ENCODE measurements at regions not wholly inside any gene's neighbourhood (a gene's known extent, or its start where the extent isn't known, plus 50 kb on each side); places are given as distances from the start of the nearest gene placed in this dataset.
A peak's percentile ranks its signal among the peaks of the same experiment; 100 is the strongest.
"Not testable (repeated sequence)": the region's sequence is repeated elsewhere in the genome, so short reads cannot be mapped to it uniquely, and the experiment has no call there.

DNA sequence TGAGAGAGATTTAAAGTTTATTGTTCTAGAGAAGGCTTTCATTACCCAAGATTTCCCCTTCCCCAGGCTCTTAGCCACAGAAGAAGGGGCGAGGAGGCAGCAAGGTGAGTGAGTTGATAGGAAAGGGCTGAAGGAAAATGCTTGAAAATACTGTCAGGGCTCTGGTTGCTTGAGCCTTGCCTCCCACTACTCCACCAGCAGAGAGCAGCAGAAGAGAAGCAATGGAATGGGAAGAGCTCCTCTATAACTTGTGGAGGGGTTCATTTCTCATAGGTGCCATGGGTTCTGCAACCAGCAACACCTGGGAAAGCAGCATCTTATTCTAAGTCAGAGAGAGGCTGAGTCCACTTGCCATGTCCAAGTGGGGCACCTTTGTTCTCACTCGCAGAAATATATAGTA lies 184.0 kb upstream of the CNTN6 start:
- TF ChIP-seq, protein P1, sequence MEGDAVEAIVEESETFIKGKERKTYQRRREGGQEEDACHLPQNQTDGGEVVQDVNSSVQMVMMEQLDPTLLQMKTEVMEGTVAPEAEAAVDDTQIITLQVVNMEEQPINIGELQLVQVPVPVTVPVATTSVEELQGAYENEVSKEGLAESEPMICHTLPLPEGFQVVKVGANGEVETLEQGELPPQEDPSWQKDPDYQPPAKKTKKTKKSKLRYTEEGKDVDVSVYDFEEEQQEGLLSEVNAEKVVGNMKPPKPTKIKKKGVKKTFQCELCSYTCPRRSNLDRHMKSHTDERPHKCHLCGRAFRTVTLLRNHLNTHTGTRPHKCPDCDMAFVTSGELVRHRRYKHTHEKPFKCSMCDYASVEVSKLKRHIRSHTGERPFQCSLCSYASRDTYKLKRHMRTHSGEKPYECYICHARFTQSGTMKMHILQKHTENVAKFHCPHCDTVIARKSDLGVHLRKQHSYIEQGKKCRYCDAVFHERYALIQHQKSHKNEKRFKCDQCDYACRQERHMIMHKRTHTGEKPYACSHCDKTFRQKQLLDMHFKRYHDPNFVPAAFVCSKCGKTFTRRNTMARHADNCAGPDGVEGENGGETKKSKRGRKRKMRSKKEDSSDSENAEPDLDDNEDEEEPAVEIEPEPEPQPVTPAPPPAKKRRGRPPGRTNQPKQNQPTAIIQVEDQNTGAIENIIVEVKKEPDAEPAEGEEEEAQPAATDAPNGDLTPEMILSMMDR (conservative IDR thresholded peaks at IDR 0.05): peak; percentile 85
- no peak overlapping the region for H3K9ac ChIP-seq (ENCODE audit: extremely low read depth, low read length, poor library complexity, severe bottlenecking)
- peak; percentile 75 for DNase-seq
- WGBS, 2 experiments (ENCODE audit: insufficient coverage in 1 of 2, insufficient read length in 1 of 2): 57 to 80% methylated on average over 1 of the region's 2 CpGs
- Mint-ChIP-seq H3K4me1 (peaks cover 10% of the 10 kb centered on the region), H3K4me3 (no peak overlapping the region), H3K27me3 (ENCODE audit: insufficient read depth) (no peaks in the 10 kb centered on the region), H3K36me3 (ENCODE audit: low read depth) (peaks cover 2% of the 10 kb centered on the region), H3K27ac (no peak overlapping the region), H3K9me3 (peaks cover 7% of the 10 kb centered on the region)
- peaks cover 45% of the 10 kb centered on the region for H3K9me3 ChIP-seq (ENCODE audit: control insufficient read depth, low read length)
- H3K4me3 ChIP-seq (ENCODE audit: low read length): no peak overlapping the region
- H3K4me1 ChIP-seq (ENCODE audit: control insufficient read depth, insufficient read depth, low read length): no peaks in the 10 kb centered on the region
- no peak overlapping the region for H3K27ac ChIP-seq (ENCODE audit: low read depth, low read length)
- H3K27me3 ChIP-seq (ENCODE audit: control insufficient read depth, insufficient read depth, low read length, poor library complexity, severe bottlenecking): no peaks in the 10 kb centered on the region
- H3K36me3 ChIP-seq (ENCODE audit: control insufficient read depth, insufficient read depth, low read length): no peaks in the 10 kb centered on the region

DNA sequence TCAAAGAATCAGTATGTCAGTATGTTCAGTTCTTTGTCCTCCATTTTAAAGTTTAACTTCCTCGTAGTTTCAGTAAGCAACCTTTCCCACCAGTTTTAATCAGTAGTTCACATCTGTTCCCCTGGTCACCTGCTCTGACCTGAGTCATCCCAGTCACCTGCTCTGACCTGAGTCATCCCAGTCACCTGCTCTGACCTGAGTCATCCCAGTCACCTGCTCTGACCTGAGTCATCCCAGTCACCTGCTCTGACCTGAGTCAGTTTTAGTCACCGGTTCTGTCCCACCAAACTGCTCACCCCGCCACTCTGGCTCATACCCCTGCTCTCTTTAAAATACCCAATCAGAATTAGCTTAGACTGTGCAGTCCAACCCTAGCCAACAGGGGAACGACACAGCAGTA lies 180.1 kb upstream of the CNTN6 start:
- not testable (repeated sequence) for H3K9ac ChIP-seq (ENCODE audit: extremely low read depth, low read length, poor library complexity, severe bottlenecking); H3K4me3 ChIP-seq (ENCODE audit: low read length); H3K4me3 Mint-ChIP-seq; H3K4me1 Mint-ChIP-seq; DNase-seq; H3K27ac ChIP-seq (ENCODE audit: low read depth, low read length); H3K36me3 ChIP-seq (ENCODE audit: control insufficient read depth, insufficient read depth, low read length); H3K36me3 Mint-ChIP-seq (ENCODE audit: low read depth); H3K27me3 Mint-ChIP-seq (ENCODE audit: insufficient read depth); H3K4me1 ChIP-seq (ENCODE audit: control insufficient read depth, insufficient read depth, low read length); H3K27me3 ChIP-seq (ENCODE audit: control insufficient read depth, insufficient read depth, low read length, poor library complexity, severe bottlenecking); H3K9me3 Mint-ChIP-seq
- WGBS, 2 experiments (ENCODE audit: insufficient coverage in 1 of 2, insufficient read length in 1 of 2): 69 to 90% methylated on average over 1 to 4 of the region's 4 CpGs
- H3K9me3 ChIP-seq (ENCODE audit: control insufficient read depth, low read length): peaks cover 58% of the 10 kb centered on the region
- peak overlapping the region; percentile 62 for H3K27ac Mint-ChIP-seq

DNA sequence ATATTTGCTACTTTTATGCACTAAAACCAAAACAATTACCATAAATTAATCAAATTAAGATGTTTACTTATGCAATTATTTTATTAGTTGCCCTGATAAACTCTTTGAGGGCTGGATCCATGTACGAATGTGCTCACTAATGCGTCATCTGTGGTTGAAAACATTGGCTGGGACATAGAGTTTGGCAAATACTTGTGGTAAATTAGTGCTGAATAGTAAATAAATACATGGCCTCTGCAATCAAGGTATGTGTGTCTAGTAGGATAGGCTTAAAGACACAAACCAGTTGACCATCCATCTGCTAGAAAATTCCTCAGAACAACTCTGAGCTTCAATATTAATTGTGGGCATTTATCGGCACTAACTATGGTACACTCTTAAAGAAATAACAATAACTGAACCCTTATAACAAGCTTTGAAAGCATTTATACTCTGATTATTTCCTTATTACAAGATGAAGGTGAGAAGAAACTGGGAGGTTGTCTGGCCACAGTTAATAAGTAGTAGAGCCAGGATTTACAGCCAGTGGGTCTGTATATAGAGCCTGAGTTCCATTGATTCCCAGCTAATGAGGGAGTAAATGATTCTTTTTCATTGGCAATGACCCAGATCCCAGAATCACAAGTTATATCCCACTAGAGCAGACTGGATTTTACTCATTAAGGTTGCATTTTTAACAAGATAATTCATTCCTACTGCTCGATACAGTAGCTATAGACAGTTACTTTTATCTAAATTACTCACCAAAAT lies 169.5 kb upstream of the CNTN6 start:
- H3K36me3 Mint-ChIP-seq (ENCODE audit: low read depth): no peaks in the 10 kb centered on the region

More for the DNA sequence above, 169.5 kb upstream of the CNTN6 start:
- H3K36me3 ChIP-seq (ENCODE audit: control insufficient read depth, insufficient read depth, low read length): no peaks in the 10 kb centered on the region
- Mint-ChIP-seq H3K9me3 (no peaks in the 10 kb centered on the region), H3K4me3 (no peak overlapping the region), H3K4me1 (no peaks in the 10 kb centered on the region), H3K27ac (no peak overlapping the region), H3K27me3 (ENCODE audit: insufficient read depth) (no peaks in the 10 kb centered on the region)
- H3K27ac ChIP-seq (ENCODE audit: low read depth, low read length): no peak overlapping the region
- H3K4me3 ChIP-seq (ENCODE audit: low read length): no peak overlapping the region
- H3K9ac ChIP-seq (ENCODE audit: extremely low read depth, low read length, poor library complexity, severe bottlenecking): no peak overlapping the region
- no peaks in the 10 kb centered on the region for H3K4me1 ChIP-seq (ENCODE audit: control insufficient read depth, insufficient read depth, low read length)
- 90 to 91% methylated on average over 2 to 4 of the region's 4 CpGs for WGBS, 2 experiments (ENCODE audit: insufficient coverage in 1 of 2, insufficient read length in 1 of 2)
- TF ChIP-seq, protein P1 (conservative IDR thresholded peaks at IDR 0.05): no peak
- DNase-seq: no peak
- H3K9me3 ChIP-seq (ENCODE audit: control insufficient read depth, low read length): peaks cover 65% of the 10 kb centered on the region
- no peaks in the 10 kb centered on the region for H3K27me3 ChIP-seq (ENCODE audit: control insufficient read depth, insufficient read depth, low read length, poor library complexity, severe bottlenecking)
